Thymus (tissue), 11 donors: ENCODE measurements at regions not wholly inside any gene's neighbourhood (a gene's known extent, or its start where the extent isn't known, plus 50 kb on each side); places are given as distances from the start of the nearest gene placed in this dataset.

Experiments used
- DNase-seq, 9 donors: peaks; one replicate each; pipeline ENCODE4 v3.0.0-alpha.2; 2013; ENCODE audit warnings: low spot score in 9 of 9, low read depth in 6 of 9, missing footprints in 1 of 9
- H3K27ac ChIP-seq, 2 donors: one replicate each; pipeline ENCODE4 v1.5.1; 2013; ENCODE audit warnings: control low read depth in 1 of 2, low read depth in 1 of 2, low read length in 1 of 2, mild to moderate bottlenecking in 1 of 2, moderate library complexity in 1 of 2
- H3K27me3 ChIP-seq, 2 donors: one replicate each; pipeline ENCODE4 v1.5.1; 2013; ENCODE audit warnings: low read length in 1 of 2; ENCODE audit not compliant: control insufficient read depth in 2 of 2, insufficient read depth in 1 of 2
- H3K36me3 ChIP-seq, 2 donors: one replicate each; pipeline ENCODE4 v1.5.1; 2013; ENCODE audit warnings: low read length in 1 of 2, mild to moderate bottlenecking in 1 of 2, moderate library complexity in 1 of 2; ENCODE audit not compliant: control insufficient read depth in 2 of 2, insufficient read depth in 2 of 2
- H3K4me1 ChIP-seq, 2 donors: one replicate each; pipeline ENCODE4 v1.5.1; 2013; ENCODE audit warnings: low read length in 2 of 2; ENCODE audit not compliant: control insufficient read depth in 2 of 2, insufficient read depth in 2 of 2
- H3K4me3 ChIP-seq, 2 donors: one replicate each; pipeline ENCODE4 v1.5.1; 2013; ENCODE audit warnings: low read length in 2 of 2, control low read depth in 1 of 2, mild to moderate bottlenecking in 1 of 2
- H3K9me3 ChIP-seq, 2 donors: one replicate each; pipeline ENCODE4 v1.5.1; 2013; ENCODE audit warnings: low read length in 1 of 2, mild to moderate bottlenecking in 1 of 2; ENCODE audit not compliant: control insufficient read depth in 2 of 2, insufficient read depth in 1 of 2
- WGBS: extraction: QIAGEN DNeasy Blood & Tissue Kit; methylation state at CpG from one replicate; pipeline ENCODE4 v1.1.7; 2013; 5-methylcytosine and 5-hydroxymethylcytosine counted together
- donor health status: healthy.

GRCh38 chr4:159049780-159050375 lies 53.0 kb upstream of the RAPGEF2 start:
- H3K36me3 ChIP-seq = no peaks in the 10 kb centered on the region

GRCh38 chr4:159051245-159052071 lies 51.4 kb upstream of the RAPGEF2 start:
- Histone ChIP-seq H3K27ac (no peak overlapping the region), H3K9me3 (no peaks in the 10 kb centered on the region), H3K4me3 (no peak overlapping the region), H3K36me3 (no peaks in the 10 kb centered on the region), H3K27me3 (no peaks in the 10 kb centered on the region), H3K4me1 (no peaks in the 10 kb centered on the region)
- DNase-seq = no peak
- WGBS = 60% methylated on average over 7 of the region's 7 CpGs

More at GRCh38 chr4:159049780-159050375, 53.0 kb upstream of the RAPGEF2 start:
- H3K27me3 ChIP-seq = no peaks in the 10 kb centered on the region
- H3K27ac ChIP-seq = no peak overlapping the region
- H3K4me1 ChIP-seq = no peaks in the 10 kb centered on the region
- no peak for DNase-seq
- no peak overlapping the region for H3K4me3 ChIP-seq
- 96% methylated on average over 2 of the region's 2 CpGs for WGBS
- no peaks in the 10 kb centered on the region for H3K9me3 ChIP-seq

GRCh38 chr4:159052315-159052714 lies 50.6 kb upstream of the RAPGEF2 start:
- no peaks in the 10 kb centered on the region for H3K36me3 ChIP-seq
- no peak overlapping the region for H3K27ac ChIP-seq
- DNase-seq = no peak
- H3K9me3 ChIP-seq = no peaks in the 10 kb centered on the region
- H3K4me3 ChIP-seq = no peak overlapping the region
- 95% methylated on average over 6 of the region's 6 CpGs for WGBS
- H3K27me3 ChIP-seq = no peaks in the 10 kb centered on the region
- no peaks in the 10 kb centered on the region for H3K4me1 ChIP-seq
